Activated naive CD8-positive, alpha-beta T cell (primary cell): ENCODE measurements at regions not wholly inside any gene's neighbourhood (a gene's known extent, or its start where the extent isn't known, plus 50 kb on each side); places are given as distances from the start of the nearest gene placed in this dataset.

Source experiments
- H3K27ac Mint-ChIP-seq: one replicate; pipeline ENCODE4 v1.8.0; 2021; ENCODE audit warnings: mixed read lengths
- H3K27me3 Mint-ChIP-seq: one replicate; pipeline ENCODE4 v1.8.0; 2021; ENCODE audit warnings: mixed read lengths
- H3K36me3 Mint-ChIP-seq: one replicate; pipeline ENCODE4 v1.8.0; 2021; ENCODE audit warnings: mixed read lengths
- H3K4me1 Mint-ChIP-seq: one replicate; pipeline ENCODE4 v1.8.0; 2021; ENCODE audit warnings: low read depth, mixed read lengths
- H3K4me3 Mint-ChIP-seq: one replicate; pipeline ENCODE4 v1.8.0; 2021; ENCODE audit warnings: mild to moderate bottlenecking, mixed read lengths
- H3K9me3 Mint-ChIP-seq: one replicate; pipeline ENCODE4 v1.8.0; 2021; ENCODE audit warnings: low read depth, mixed read lengths

DNA sequence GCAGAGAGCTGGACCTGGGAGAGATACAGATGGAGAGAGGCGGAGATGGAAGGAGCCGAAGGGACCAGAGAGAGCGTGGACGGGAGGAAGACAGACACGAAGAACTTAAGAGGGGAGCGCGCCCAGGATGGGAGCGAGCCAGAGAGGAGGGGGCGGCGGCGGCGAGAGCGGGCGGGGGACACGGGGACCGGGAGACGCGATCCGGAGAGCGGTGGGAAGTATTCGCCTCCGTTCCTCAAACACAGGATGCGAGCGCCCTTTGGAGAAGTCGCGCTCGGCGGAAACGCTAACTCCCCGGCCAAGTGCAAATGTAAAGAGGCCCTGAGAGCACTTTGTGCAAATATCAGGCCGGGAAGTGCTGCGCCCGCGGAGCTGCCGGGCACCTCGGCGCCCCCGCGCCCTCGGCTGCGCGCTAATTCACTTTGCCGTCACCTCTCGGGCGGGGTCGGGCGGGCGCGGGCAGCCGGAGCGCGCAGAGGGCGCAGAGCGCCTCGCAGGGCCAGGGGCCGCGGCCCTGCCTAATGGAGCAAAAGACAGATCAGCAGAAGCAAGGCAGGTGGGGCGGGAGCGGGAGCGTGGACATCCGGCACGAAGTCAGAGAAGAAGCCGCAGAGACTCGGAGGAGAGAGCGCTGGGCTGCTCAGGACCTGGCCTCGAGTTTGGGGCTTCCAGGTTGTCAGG is 281.2 kb downstream of the RRAGC start:
- no peak overlapping the region for H3K27ac Mint-ChIP-seq
- peaks cover 6% of the 10 kb centered on the region for H3K4me1 Mint-ChIP-seq
- H3K9me3 Mint-ChIP-seq, result no peaks in the 10 kb centered on the region
- H3K4me3 Mint-ChIP-seq, result peak overlapping the region; percentile 69
- no peaks in the 10 kb centered on the region for H3K36me3 Mint-ChIP-seq
- H3K27me3 Mint-ChIP-seq, result peaks cover 23% of the 10 kb centered on the region

DNA sequence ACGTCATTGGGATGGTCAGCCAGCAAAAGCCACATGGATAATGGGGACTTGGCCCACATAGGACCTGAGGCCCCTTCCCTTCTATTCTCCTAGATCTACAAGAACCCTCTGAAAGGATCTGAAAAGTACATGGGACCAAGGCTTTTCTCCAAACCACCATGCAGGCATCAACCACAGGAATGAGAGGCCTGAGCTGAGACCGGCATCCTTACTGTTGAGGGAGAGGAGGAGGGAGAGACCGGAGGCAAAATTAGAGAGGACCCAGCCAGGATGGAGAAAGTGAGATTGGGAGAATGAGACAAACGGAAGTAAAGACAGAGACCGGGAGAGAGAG is 281.7 kb downstream of the RRAGC start:
- peaks cover 23% of the 10 kb centered on the region for H3K27me3 Mint-ChIP-seq
- H3K4me1 Mint-ChIP-seq, result peaks cover 6% of the 10 kb centered on the region
- H3K9me3 Mint-ChIP-seq, result no peaks in the 10 kb centered on the region
- H3K4me3 Mint-ChIP-seq, result peak overlapping the region; percentile 69
- no peak overlapping the region for H3K27ac Mint-ChIP-seq
- H3K36me3 Mint-ChIP-seq, result no peaks in the 10 kb centered on the region

- Mint-ChIP-seq H3K9me3 (no peaks in the 10 kb centered on the region), H3K27me3 (peaks cover 24% of the 10 kb centered on the region), H3K27ac (no peak overlapping the region), H3K4me3 (peak overlapping the region; percentile 69), H3K36me3 (no peaks in the 10 kb centered on the region), H3K4me1 (peaks cover 6% of the 10 kb centered on the region)
These were observed 282.2 kb downstream of the RRAGC start for GRCh38 chr1:38577385-38577784.

GRCh38 chr1:38576241-38576640 is 283.3 kb downstream of the RRAGC start:
- peaks cover 25% of the 10 kb centered on the region for H3K27me3 Mint-ChIP-seq
- H3K36me3 Mint-ChIP-seq, result no peaks in the 10 kb centered on the region
- H3K4me1 Mint-ChIP-seq, result peaks cover 6% of the 10 kb centered on the region
- no peak overlapping the region for H3K27ac Mint-ChIP-seq
- H3K9me3 Mint-ChIP-seq, result no peaks in the 10 kb centered on the region
- no peak overlapping the region for H3K4me3 Mint-ChIP-seq

DNA sequence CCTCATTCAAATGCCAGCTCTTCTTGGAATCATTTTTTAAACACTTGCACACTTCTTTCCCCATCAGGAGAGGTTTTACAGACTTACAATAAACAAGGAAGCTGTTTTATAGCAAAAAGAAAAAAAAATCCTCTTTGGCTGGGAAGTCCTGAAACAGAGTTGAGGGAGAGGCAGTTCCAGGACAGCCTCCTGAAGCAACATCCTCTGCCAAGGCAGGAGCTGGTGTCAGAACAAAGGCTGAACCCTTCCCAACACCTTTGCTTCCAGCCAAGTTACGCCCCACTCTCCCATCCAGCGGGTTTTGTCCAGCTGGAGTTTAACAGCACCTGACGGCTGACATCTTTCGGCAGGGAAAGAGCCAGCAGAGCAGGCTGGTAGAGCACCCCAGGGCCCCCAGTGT is 287.8 kb downstream of the RRAGC start:
- H3K36me3 Mint-ChIP-seq, result no peaks in the 10 kb centered on the region
- no peak overlapping the region for H3K27ac Mint-ChIP-seq
- peaks cover 4% of the 10 kb centered on the region for H3K4me1 Mint-ChIP-seq
- H3K27me3 Mint-ChIP-seq, result peaks cover 16% of the 10 kb centered on the region
- no peak overlapping the region for H3K4me3 Mint-ChIP-seq
- H3K9me3 Mint-ChIP-seq, result no peaks in the 10 kb centered on the region

DNA sequence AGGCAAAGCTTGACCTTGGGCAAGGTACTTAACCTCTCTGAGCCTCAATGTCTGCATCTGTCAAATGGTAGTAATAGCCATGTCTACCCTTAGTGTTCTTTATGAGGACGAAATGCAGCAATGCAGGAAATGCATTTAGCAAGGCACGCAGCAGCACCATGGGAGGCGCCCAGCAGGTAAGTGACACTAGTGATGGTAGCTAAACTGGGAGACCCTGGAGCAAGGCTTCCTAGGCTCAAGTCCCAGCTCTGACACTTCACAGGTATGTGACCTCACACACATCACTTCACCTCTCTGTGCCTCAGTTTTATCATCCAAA is 289.0 kb downstream of the RRAGC start:
- H3K9me3 Mint-ChIP-seq, result no peaks in the 10 kb centered on the region
- H3K27ac Mint-ChIP-seq, result no peak overlapping the region
- H3K4me3 Mint-ChIP-seq, result no peak overlapping the region
- no peaks in the 10 kb centered on the region for H3K36me3 Mint-ChIP-seq
- H3K27me3 Mint-ChIP-seq, result peaks cover 21% of the 10 kb centered on the region
- peaks cover 4% of the 10 kb centered on the region for H3K4me1 Mint-ChIP-seq

- peak overlapping the region; percentile 16 for H3K27ac Mint-ChIP-seq
- no peak overlapping the region for H3K4me3 Mint-ChIP-seq
- no peaks in the 10 kb centered on the region for H3K9me3 Mint-ChIP-seq
- peaks cover 5% of the 10 kb centered on the region for H3K4me1 Mint-ChIP-seq
- no peaks in the 10 kb centered on the region for H3K36me3 Mint-ChIP-seq
- H3K27me3 Mint-ChIP-seq, result peaks cover 21% of the 10 kb centered on the region
These were observed 289.5 kb downstream of the RRAGC start for GRCh38 chr1:38569932-38570656.

GRCh38 chr1:38568061-38568857 is 291.3 kb downstream of the RRAGC start:
- Mint-ChIP-seq H3K9me3 (no peaks in the 10 kb centered on the region), H3K27ac (no peak overlapping the region), H3K4me3 (no peak overlapping the region), H3K27me3 (peaks cover 29% of the 10 kb centered on the region), H3K36me3 (no peaks in the 10 kb centered on the region), H3K4me1 (peaks cover 19% of the 10 kb centered on the region)

- H3K36me3 Mint-ChIP-seq, result no peaks in the 10 kb centered on the region
- peaks cover 34% of the 10 kb centered on the region for H3K27me3 Mint-ChIP-seq
- no peak overlapping the region for H3K27ac Mint-ChIP-seq
- no peak overlapping the region for H3K4me3 Mint-ChIP-seq
- no peaks in the 10 kb centered on the region for H3K9me3 Mint-ChIP-seq
- H3K4me1 Mint-ChIP-seq, result peaks cover 25% of the 10 kb centered on the region
These were observed 292.2 kb downstream of the RRAGC start for GRCh38 chr1:38567401-38567800.

GRCh38 chr1:38565020-38565491 is 294.5 kb downstream of the RRAGC start:
- Mint-ChIP-seq H3K9me3 (no peaks in the 10 kb centered on the region), H3K4me1 (peaks cover 43% of the 10 kb centered on the region), H3K27me3 (peaks cover 30% of the 10 kb centered on the region), H3K36me3 (no peaks in the 10 kb centered on the region), H3K27ac (no peak overlapping the region), H3K4me3 (no peak overlapping the region)

DNA sequence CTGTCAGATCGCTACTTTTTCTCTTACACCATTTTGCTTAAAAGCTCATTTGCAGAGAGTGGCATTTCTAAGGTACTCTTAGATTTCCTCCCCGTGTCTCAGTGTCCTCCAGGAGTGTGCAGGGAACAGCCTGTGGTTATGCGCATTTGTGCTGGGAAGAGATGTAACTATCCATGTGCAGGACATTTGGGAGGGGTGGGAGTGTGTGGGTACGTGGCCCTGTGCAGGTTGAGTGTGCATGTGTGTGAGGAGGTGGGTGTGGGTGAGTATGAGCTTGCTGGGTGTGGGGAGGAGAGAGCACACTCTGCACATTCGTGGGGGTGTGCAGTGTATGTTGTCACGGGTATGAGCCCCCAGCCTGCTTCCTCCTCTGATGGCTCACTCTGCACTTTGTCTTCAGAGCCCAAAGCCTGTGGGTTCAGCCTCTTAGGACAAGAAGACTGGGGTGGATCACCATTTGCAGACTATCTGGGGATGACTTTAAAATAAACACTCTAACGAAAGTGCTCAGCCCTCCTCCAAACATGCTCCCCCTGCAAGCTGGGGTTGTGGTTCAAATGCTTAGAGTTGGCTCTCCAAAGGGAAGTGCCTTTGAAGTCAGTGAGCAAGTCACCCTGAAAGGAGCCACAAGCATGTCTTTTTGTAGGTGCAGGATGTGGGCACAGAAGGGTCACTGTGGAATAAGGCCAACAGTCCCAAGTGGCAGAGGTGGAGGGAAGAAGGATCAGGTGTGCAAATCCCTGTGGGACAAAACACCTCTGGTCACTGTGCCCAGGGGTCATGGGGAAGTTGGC is 295.4 kb downstream of the RRAGC start:
- Mint-ChIP-seq H3K27me3 (peaks cover 28% of the 10 kb centered on the region), H3K4me3 (no peak overlapping the region), H3K27ac (no peak overlapping the region), H3K36me3 (no peaks in the 10 kb centered on the region), H3K9me3 (no peaks in the 10 kb centered on the region), H3K4me1 (peaks cover 49% of the 10 kb centered on the region)

DNA sequence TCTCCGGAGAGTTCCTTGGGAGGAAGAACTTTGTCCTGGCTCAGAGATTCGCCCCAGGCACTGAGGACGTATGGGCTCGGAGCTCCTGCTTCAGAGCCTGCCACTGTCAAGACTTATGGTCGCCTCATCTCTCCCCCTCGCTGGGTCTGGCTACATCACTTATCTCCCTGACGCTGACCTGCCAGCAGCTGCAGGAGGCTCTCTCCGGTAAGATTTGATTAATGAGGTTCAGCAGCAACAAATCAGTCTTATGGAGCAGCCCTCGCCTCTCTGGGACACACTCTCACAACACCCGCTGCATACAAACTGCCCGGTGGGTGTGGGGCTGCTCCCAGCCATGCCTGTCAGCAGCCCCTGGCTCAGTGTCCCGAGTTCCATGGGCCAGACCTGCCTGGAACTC is 297.8 kb downstream of the RRAGC start:
- H3K36me3 Mint-ChIP-seq, result no peaks in the 10 kb centered on the region
- peaks cover 72% of the 10 kb centered on the region for H3K4me1 Mint-ChIP-seq
- H3K27ac Mint-ChIP-seq, result peak overlapping the region; percentile 34
- no peaks in the 10 kb centered on the region for H3K9me3 Mint-ChIP-seq
- peaks cover 22% of the 10 kb centered on the region for H3K27me3 Mint-ChIP-seq
- no peak overlapping the region for H3K4me3 Mint-ChIP-seq

GRCh38 chr1:38561110-38561509 is 298.5 kb downstream of the RRAGC start:
- H3K9me3 Mint-ChIP-seq, result no peaks in the 10 kb centered on the region
- no peak overlapping the region for H3K4me3 Mint-ChIP-seq
- H3K27me3 Mint-ChIP-seq, result peaks cover 19% of the 10 kb centered on the region
- peaks cover 76% of the 10 kb centered on the region for H3K4me1 Mint-ChIP-seq
- H3K27ac Mint-ChIP-seq, result no peak overlapping the region
- H3K36me3 Mint-ChIP-seq, result no peaks in the 10 kb centered on the region

GRCh38 chr1:38560457-38560856 is 299.1 kb downstream of the RRAGC start:
- H3K4me1 Mint-ChIP-seq, result peaks cover 76% of the 10 kb centered on the region
- peak overlapping the region; percentile 53 for H3K4me3 Mint-ChIP-seq
- H3K27ac Mint-ChIP-seq, result peak overlapping the region; percentile 89

More at GRCh38 chr1:38560457-38560856, 299.1 kb downstream of the RRAGC start:
- no peaks in the 10 kb centered on the region for H3K36me3 Mint-ChIP-seq
- no peaks in the 10 kb centered on the region for H3K9me3 Mint-ChIP-seq
- peaks cover 17% of the 10 kb centered on the region for H3K27me3 Mint-ChIP-seq
